ENCODE measurements at regions not wholly inside any gene's neighbourhood (a gene's known extent, or its start where the extent isn't known, plus 50 kb on each side); places are given as distances from the start of the nearest gene placed in this dataset.

GRCh38 chr5:60230456-60230855, 336.9 kb upstream of the PDE4D start:
- no peak for TF ChIP-seq TAF1 (IDR thresholded peaks at IDR 0.05; ENCODE audit: low read depth, low read length)
- no peak for TF ChIP-seq POLR2A (IDR thresholded peaks at IDR 0.05; ENCODE audit: low read depth, low read length)
- TF ChIP-seq POLR2AphosphoS5 (IDR thresholded peaks at IDR 0.05; ENCODE audit: low read depth, low read length), result no peak
- no peak for TF ChIP-seq SPI1 (IDR thresholded peaks at IDR 0.05; ENCODE audit: low read depth, low read length)
- no peak for TF ChIP-seq POU2F2 (IDR thresholded peaks at IDR 0.05; ENCODE audit: low read depth, low read length)
- TF ChIP-seq PAX5 (IDR thresholded peaks at IDR 0.05; ENCODE audit: insufficient read depth, low read length, severe bottlenecking), result no peak

Measured in GM12891 (cell line).